IMR-90 (cell line): ENCODE measurements at regions not wholly inside any gene's neighbourhood (a gene's known extent, or its start where the extent isn't known, plus 50 kb on each side); places are given as distances from the start of the nearest gene placed in this dataset.

Experiments
- ATAC-seq: fragments of 200-7000 bp; cut with Tn5 transposase; 2 replicates; pipeline ENCODE4 v1.9.1; 2020; ENCODE audit warnings: low read depth, mild to moderate bottlenecking, moderate library complexity
- BruUV-seq: library from RNA; stranded (reverse); fragments of 400-500 nt; replicated peaks from 2 replicates; lab custom pipeline; 2021; lab: Mats Ljungman, UMichigan
- CTCF ChIA-PET: fragments of 300-600 bp; formaldehyde crosslinking; extraction: SDS; loops from one replicate; lab custom pipeline; 2021; ENCODE audit warnings: antibody characterized with exemption; lab: Yijun Ruan, JAX
- POLR2A ChIA-PET: fragments of 300-600 bp; sonication (Branson Sonifier 250); formaldehyde crosslinking; loops from one replicate; lab custom pipeline; 2022; ENCODE audit warnings: antibody characterized with exemption; ENCODE audit not compliant: unreplicated experiment; lab: Charles Lee
- DNase-seq: peaks from one replicate; pipeline ENCODE4 v3.0.0; 2013
- H2AFZ ChIP-seq: replicated peaks from 2 replicates; pipeline ENCODE3; 2013; ENCODE audit warnings: low read length, mild to moderate bottlenecking; ENCODE audit not compliant: poor library complexity
- H2AK5ac ChIP-seq: 2 replicates; pipeline ENCODE4 v1.6.1; 2013; ENCODE audit warnings: low read depth, low read length, inconsistent platforms
- H2AK9ac ChIP-seq: replicated peaks from 2 replicates; pipeline ENCODE3; 2013; ENCODE audit warnings: mild to moderate bottlenecking, low read depth, low read length, moderate library complexity; ENCODE audit not compliant: poor library complexity
- H2BK120ac ChIP-seq: 2 replicates; pipeline ENCODE4 v1.6.1; 2013; ENCODE audit warnings: low read depth, low read length, inconsistent platforms
- H2BK15ac ChIP-seq: 3 replicates; pipeline ENCODE4 v1.6.1; 2013; ENCODE audit warnings: low read depth, low read length, inconsistent platforms
- H2BK20ac ChIP-seq: 2 replicates; pipeline ENCODE4 v1.6.1; 2013; ENCODE audit warnings: low read depth, mild to moderate bottlenecking, inconsistent platforms, low read length, moderate library complexity
- H2BK5ac ChIP-seq: 2 replicates; pipeline ENCODE4 v1.6.1; 2013; ENCODE audit warnings: mild to moderate bottlenecking, low read depth, low read length, inconsistent platforms; ENCODE audit not compliant: poor library complexity, severe bottlenecking
- H3K14ac ChIP-seq: replicated peaks from 2 replicates; pipeline ENCODE4 v1.6.1; 2013; ENCODE audit warnings: low read depth, low read length, inconsistent platforms
- H3K18ac ChIP-seq: 2 replicates; pipeline ENCODE4 v1.6.1; 2013; ENCODE audit warnings: low read depth, low read length, control low read depth
- H3K23ac ChIP-seq: 2 replicates; pipeline ENCODE4 v1.6.1; 2013; ENCODE audit warnings: low read depth, low read length, inconsistent platforms
- H3K27ac ChIP-seq: 2 replicates; pipeline ENCODE4 v1.5.1; 2013; ENCODE audit warnings: mild to moderate bottlenecking, control low read depth, low read length; ENCODE audit not compliant: insufficient read depth
- H3K27me3 ChIP-seq: 2 replicates; pipeline ENCODE4 v1.6.1; 2013; ENCODE audit warnings: low read length; ENCODE audit not compliant: control insufficient read depth, insufficient read depth
- H3K36me3 ChIP-seq: 2 replicates; pipeline ENCODE4 v1.6.1; 2013; ENCODE audit warnings: low read length, mixed read lengths; ENCODE audit not compliant: control insufficient read depth, insufficient read depth
- H3K4ac ChIP-seq: 2 replicates; pipeline ENCODE4 v1.6.1; 2013; ENCODE audit warnings: low read depth, low read length, inconsistent platforms
- H3K4me1 ChIP-seq: 2 replicates; pipeline ENCODE4 v1.6.1; 2013; ENCODE audit warnings: low read length, mixed read lengths; ENCODE audit not compliant: control insufficient read depth, insufficient read depth
- H3K4me2 ChIP-seq: 2 replicates; pipeline ENCODE4 v1.6.1; 2013; ENCODE audit warnings: low read depth, mild to moderate bottlenecking, control low read depth, low read length, moderate library complexity
- H3K4me3 ChIP-seq: 2 replicates; pipeline ENCODE4 v1.5.1; 2013; ENCODE audit warnings: low read depth, mild to moderate bottlenecking, control low read depth, low read length, moderate library complexity; ENCODE audit not compliant: insufficient read depth
- H3K56ac ChIP-seq: 2 replicates; pipeline ENCODE4 v1.6.1; 2013; ENCODE audit warnings: low read length, inconsistent platforms; ENCODE audit not compliant: insufficient read depth; ENCODE audit errors: extremely low read depth
- H3K79me1 ChIP-seq, 2 experiments: 2 replicates each; pipeline ENCODE4 v1.6.1; 2013; ENCODE audit warnings: low read length in 2 of 2, inconsistent platforms in 1 of 2, low read depth in 1 of 2
- H3K9ac ChIP-seq: 2 replicates; pipeline ENCODE4 v1.6.1; 2013; ENCODE audit warnings: low read depth, low read length, control low read depth
- H3K9me1 ChIP-seq: 2 replicates; pipeline ENCODE4 v1.6.1; 2013; ENCODE audit warnings: low read length, inconsistent platforms; ENCODE audit not compliant: insufficient read depth
- H3K9me3 ChIP-seq: 2 replicates; pipeline ENCODE4 v1.6.1; 2013; ENCODE audit warnings: low read length; ENCODE audit not compliant: control insufficient read depth, insufficient read depth
- H4K20me1 ChIP-seq: 2 replicates; pipeline ENCODE4 v1.6.1; 2013; ENCODE audit warnings: low read length, inconsistent platforms; ENCODE audit not compliant: insufficient read depth
- H4K5ac ChIP-seq: 2 replicates; pipeline ENCODE4 v1.6.1; 2013; ENCODE audit warnings: mild to moderate bottlenecking, low read depth, low read length, control low read depth
- H4K8ac ChIP-seq, 2 experiments: 2 replicates each; pipeline ENCODE4 v1.6.1; 2013; ENCODE audit warnings: low read depth in 2 of 2, low read length in 2 of 2, control low read depth in 1 of 2, inconsistent platforms in 1 of 2
- H4K91ac ChIP-seq: 2 replicates; pipeline ENCODE4 v1.6.1; 2013; ENCODE audit warnings: low read depth, low read length, inconsistent platforms; ENCODE audit not compliant: insufficient read depth
- BHLHE40 ChIP-seq: fragments of 150-350 bp; IDR thresholded peaks from 2 replicates; pipeline ENCODE4 v1.6.1; 2016; ENCODE audit warnings: mild to moderate bottlenecking, low read depth, low read length
- CEBPB ChIP-seq: IDR thresholded peaks from 2 replicates; pipeline ENCODE4 v1.6.1; 2012; ENCODE audit warnings: low read depth, low read length, improper control_type of control experiment
- CHD1 ChIP-seq: IDR thresholded peaks from 2 replicates; pipeline ENCODE4 v1.6.1; 2012; ENCODE audit warnings: low read depth, low read length, improper control_type of control experiment
- ELK1 ChIP-seq: fragments of 150-350 bp; IDR thresholded peaks from 2 replicates; pipeline ENCODE4 v1.6.1; 2016; ENCODE audit warnings: low read depth, mild to moderate bottlenecking, low read length, moderate library complexity, borderline replicate concordance
- FOS ChIP-seq: fragments of 150-350 bp; IDR thresholded peaks from 2 replicates; pipeline ENCODE4 v1.6.1; 2016; ENCODE audit warnings: low read depth, low read length
- MAFK ChIP-seq: IDR thresholded peaks from 2 replicates; pipeline ENCODE4 v1.6.1; 2012; ENCODE audit warnings: low read depth, low read length, improper control_type of control experiment
- MAZ ChIP-seq: IDR thresholded peaks from 2 replicates; pipeline ENCODE4 v1.6.1; 2012; ENCODE audit warnings: low read depth, mild to moderate bottlenecking, low read length, improper control_type of control experiment, moderate library complexity, borderline replicate concordance
- MXI1 ChIP-seq: IDR thresholded peaks from 2 replicates; pipeline ENCODE4 v1.6.1; 2012; ENCODE audit warnings: low read depth, mild to moderate bottlenecking, low read length, moderate library complexity, borderline replicate concordance
- NFE2L2 ChIP-seq: fragments of 150-350 bp; IDR thresholded peaks from 2 replicates; pipeline ENCODE4 v1.6.1; 2016; ENCODE audit warnings: low read depth, mild to moderate bottlenecking, low read length
- POLR2A ChIP-seq: IDR thresholded peaks from 2 replicates; pipeline ENCODE4 v1.6.1; 2012; ENCODE audit warnings: mild to moderate bottlenecking, low read depth, low read length
- RCOR1 ChIP-seq: IDR thresholded peaks from 2 replicates; pipeline ENCODE4 v1.6.1; 2012; ENCODE audit warnings: mild to moderate bottlenecking, low read length, improper control_type of control experiment; ENCODE audit not compliant: insufficient replicate concordance
- RFX5 ChIP-seq: IDR thresholded peaks from 2 replicates; pipeline ENCODE4 v1.8.0; 2012; ENCODE audit warnings: low read depth, mild to moderate bottlenecking, low read length, moderate library complexity
- SMC3 ChIP-seq: fragments of 150-350 bp; IDR thresholded peaks from 2 replicates; pipeline ENCODE4 v1.6.1; 2016; ENCODE audit warnings: low read depth, mild to moderate bottlenecking, antibody characterized with exemption, low read length, moderate library complexity
- USF2 ChIP-seq: fragments of 150-350 bp; IDR thresholded peaks from 2 replicates; pipeline ENCODE4 v1.6.1; 2017; ENCODE audit warnings: mild to moderate bottlenecking, antibody characterized with exemption, low read length, low read depth
- WGBS, 2 experiments: methylation state at CpG; one replicate each; pipeline versions ENCODE4 v1.1.5 to v1.1.7; 2013; ENCODE audit warnings: missing lambda C conversion rate in 2 of 2; ENCODE audit not compliant: insufficient read length in 1 of 2; ENCODE audit errors: extremely low coverage in 2 of 2; 5-methylcytosine and 5-hydroxymethylcytosine counted together
- dilution Hi-C: fragments of 300-500 bp; cut with HindIII; formaldehyde crosslinking; loops from one replicate; pipeline ENCODE4 v1.14.3; 2018; ENCODE audit warnings: low sequenced_read_pairs; ENCODE audit not compliant: unreplicated experiment
- in situ Hi-C: fragments of 300-500 bp; cut with MboI; formaldehyde crosslinking; loops from 3 replicates; pipeline ENCODE4 v1.14.3; 2019; ENCODE audit warnings: low sequenced_read_pairs, inconsistent platforms, mixed read lengths
- intact Hi-C: fragments of 100-400 bp; cut with micrococcal nuclease; formaldehyde crosslinking; loops from 2 replicates; pipeline ENCODE4 v1.10.0; 2022
- TF ChIP-seq, protein P1 (sequence below): conservative IDR thresholded peaks from 2 replicates; pipeline ENCODE4 v1.5.1; 2012; ENCODE audit warnings: mild to moderate bottlenecking, low read depth, low read length, improper control_type of control experiment

- no peak overlapping the region for H2AK9ac ChIP-seq
- BruUV-seq: no TSS peak
- POLR2A ChIA-PET: no interaction called here
These were observed 749.0 kb downstream of the NSUN3 start for GRCh38 chr3:94811836-94812235.

More at GRCh38 chr3:94811836-94812235, 749.0 kb downstream of the NSUN3 start:
- H3K4me2 ChIP-seq: no peak overlapping the region
- H2BK15ac ChIP-seq: no peak overlapping the region
- dilution Hi-C loops: no loop called here
- no peaks in the 10 kb centered on the region for H3K9me1 ChIP-seq
- no peak overlapping the region for H3K4ac ChIP-seq
- in situ Hi-C loops: no loop called here
- H3K27me3 ChIP-seq: no peaks in the 10 kb centered on the region
- TF ChIP-seq MXI1 (no peak), MAZ (no peak), CHD1 (no peak), BHLHE40 (no peak), POLR2A (no peak), MAFK (no peak), RCOR1 (no peak), SMC3 (no peak), RFX5 (no peak), USF2 (no peak), NFE2L2 (no peak), FOS (no peak), CEBPB (no peak), ELK1 (no peak)
- TF ChIP-seq, protein P1, sequence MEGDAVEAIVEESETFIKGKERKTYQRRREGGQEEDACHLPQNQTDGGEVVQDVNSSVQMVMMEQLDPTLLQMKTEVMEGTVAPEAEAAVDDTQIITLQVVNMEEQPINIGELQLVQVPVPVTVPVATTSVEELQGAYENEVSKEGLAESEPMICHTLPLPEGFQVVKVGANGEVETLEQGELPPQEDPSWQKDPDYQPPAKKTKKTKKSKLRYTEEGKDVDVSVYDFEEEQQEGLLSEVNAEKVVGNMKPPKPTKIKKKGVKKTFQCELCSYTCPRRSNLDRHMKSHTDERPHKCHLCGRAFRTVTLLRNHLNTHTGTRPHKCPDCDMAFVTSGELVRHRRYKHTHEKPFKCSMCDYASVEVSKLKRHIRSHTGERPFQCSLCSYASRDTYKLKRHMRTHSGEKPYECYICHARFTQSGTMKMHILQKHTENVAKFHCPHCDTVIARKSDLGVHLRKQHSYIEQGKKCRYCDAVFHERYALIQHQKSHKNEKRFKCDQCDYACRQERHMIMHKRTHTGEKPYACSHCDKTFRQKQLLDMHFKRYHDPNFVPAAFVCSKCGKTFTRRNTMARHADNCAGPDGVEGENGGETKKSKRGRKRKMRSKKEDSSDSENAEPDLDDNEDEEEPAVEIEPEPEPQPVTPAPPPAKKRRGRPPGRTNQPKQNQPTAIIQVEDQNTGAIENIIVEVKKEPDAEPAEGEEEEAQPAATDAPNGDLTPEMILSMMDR: no peak
- intact Hi-C loops: no loop called here
- H3K9me3 ChIP-seq: no peaks in the 10 kb centered on the region
- CTCF ChIA-PET: no interaction called here
- no peak overlapping the region for H3K23ac ChIP-seq
- no peak overlapping the region for H3K4me3 ChIP-seq
- no peak overlapping the region for H4K8ac ChIP-seq
- no peak overlapping the region for H4K5ac ChIP-seq
- H3K4me1 ChIP-seq: no peaks in the 10 kb centered on the region
- H2AFZ ChIP-seq: no peak overlapping the region
- no peak overlapping the region for H2BK20ac ChIP-seq
- H2AK5ac ChIP-seq: no peak overlapping the region
- H4K20me1 ChIP-seq: no peaks in the 10 kb centered on the region
- no peak overlapping the region for H3K18ac ChIP-seq
- no peak for ATAC-seq
- no peaks in the 10 kb centered on the region for H3K36me3 ChIP-seq
- H2BK120ac ChIP-seq: no peak overlapping the region
- WGBS, 2 experiments: no CpG with 5 or more reads among the region's 2 CpGs
- no peak overlapping the region for H4K91ac ChIP-seq
- no peak overlapping the region for H3K27ac ChIP-seq
- H3K56ac ChIP-seq: no peak overlapping the region
- no peaks in the 10 kb centered on the region for H3K79me1 ChIP-seq
- H3K14ac ChIP-seq: no peak overlapping the region
- H3K9ac ChIP-seq: no peak overlapping the region
- no peak for DNase-seq
- no peak overlapping the region for H2BK5ac ChIP-seq
